ENCODE measurements at regions not wholly inside any gene's neighbourhood (a gene's known extent, or its start where the extent isn't known, plus 50 kb on each side); places are given as distances from the start of the nearest gene placed in this dataset.
"Not testable (repeated sequence)": the region's sequence is repeated elsewhere in the genome, so short reads cannot be mapped to it uniquely, and the experiment has no call there.

- no peak for DNase-seq (ENCODE audit: low spot score)
These were observed 67.9 kb downstream of the TTLL2 start for GRCh38 chr6:167392631-167393316.

GRCh38 chr6:167393731-167394130, 68.8 kb downstream of the TTLL2 start:
- DNase-seq (ENCODE audit: low spot score): no peak

GRCh38 chr6:167394339-167394738, 69.5 kb downstream of the TTLL2 start:
- DNase-seq (ENCODE audit: low spot score): no peak

- DNase-seq (ENCODE audit: low spot score): no peak
These were observed 69.9 kb downstream of the TTLL2 start for GRCh38 chr6:167394820-167395219.

- DNase-seq (ENCODE audit: low spot score): no peak
These were observed 71.3 kb downstream of the TTLL2 start for GRCh38 chr6:167396068-167396658.

GRCh38 chr6:167396659-167397490, 72.0 kb downstream of the TTLL2 start:
- DNase-seq (ENCODE audit: low spot score): no peak

GRCh38 chr6:167397712-167398111, 72.8 kb downstream of the TTLL2 start:
- no peak for DNase-seq (ENCODE audit: low spot score)

GRCh38 chr6:167398214-167399050, 73.5 kb downstream of the TTLL2 start:
- no peak for DNase-seq (ENCODE audit: low spot score)

GRCh38 chr6:167399051-167399387, 74.1 kb downstream of the TTLL2 start:
- DNase-seq (ENCODE audit: low spot score): no peak

- no peak for DNase-seq (ENCODE audit: low spot score)
These were observed 74.7 kb downstream of the TTLL2 start for GRCh38 chr6:167399599-167399998.

GRCh38 chr6:167400482-167401138, 75.7 kb downstream of the TTLL2 start:
- no peak for DNase-seq (ENCODE audit: low spot score)

- DNase-seq (ENCODE audit: low spot score): no peak
These were observed 76.8 kb downstream of the TTLL2 start for GRCh38 chr6:167401525-167402194.

GRCh38 chr6:167402195-167402686, 77.4 kb downstream of the TTLL2 start:
- DNase-seq (ENCODE audit: low spot score): no peak

- DNase-seq (ENCODE audit: low spot score): no peak
These were observed 78.5 kb downstream of the TTLL2 start for GRCh38 chr6:167403427-167403826.

- no peak for DNase-seq (ENCODE audit: low spot score)
These were observed 79.6 kb downstream of the TTLL2 start for GRCh38 chr6:167404385-167405049.

GRCh38 chr6:167405778-167406532, 81.1 kb downstream of the TTLL2 start:
- no peak for DNase-seq (ENCODE audit: low spot score)

- DNase-seq (ENCODE audit: low spot score): not testable (repeated sequence)
These were observed 81.8 kb downstream of the TTLL2 start for GRCh38 chr6:167406533-167407238.

All from mesenteric fat pad (tissue), 1 donor.